Astrocyte (in vitro differentiated cells and primary cell): ENCODE measurements at regions not wholly inside any gene's neighbourhood (a gene's known extent, or its start where the extent isn't known, plus 50 kb on each side); places are given as distances from the start of the nearest gene placed in this dataset.

Experiments
- DNase-seq: peaks from one replicate; pipeline ENCODE4 v3.0.0-alpha.2; 2010; ENCODE audit warnings: low read depth
- FAIRE-seq: peaks from 2 replicates; lab custom pipeline; 2011; peaks lifted over from hg19 to GRCh38; lab: Jason Lieb, UNC
- H2AFZ ChIP-seq: 2 replicates; pipeline ENCODE4 v1.6.0; 2012; ENCODE audit warnings: low read depth, low read length, inconsistent platforms
- H3K27ac ChIP-seq: 2 replicates; pipeline ENCODE4 v1.5.1; 2011; ENCODE audit warnings: low read depth, low read length, inconsistent platforms
- H3K27me3 ChIP-seq: 2 replicates; pipeline ENCODE4 v1.6.0; 2011; ENCODE audit warnings: low read length, inconsistent platforms; ENCODE audit not compliant: insufficient read depth
- H3K36me3 ChIP-seq: 2 replicates; pipeline ENCODE4 v1.5.1; 2011; ENCODE audit warnings: low read length, inconsistent platforms; ENCODE audit not compliant: insufficient read depth
- H3K4me1 ChIP-seq: 2 replicates; pipeline ENCODE4 v1.5.1; 2011; ENCODE audit warnings: low read length, inconsistent platforms; ENCODE audit not compliant: insufficient read depth
- H3K4me2 ChIP-seq: 2 replicates; pipeline ENCODE4 v1.6.0; 2012; ENCODE audit warnings: low read length, inconsistent platforms
- H3K4me3 ChIP-seq: 2 replicates; pipeline ENCODE4 v1.5.1; 2011; ENCODE audit warnings: low read depth, mild to moderate bottlenecking, low read length, inconsistent platforms; ENCODE audit not compliant: insufficient read depth
- H3K79me2 ChIP-seq: 2 replicates; pipeline ENCODE4 v1.6.0; 2012; ENCODE audit warnings: mild to moderate bottlenecking, low read length, inconsistent platforms; ENCODE audit not compliant: insufficient read depth
- H3K9ac ChIP-seq: 2 replicates; pipeline ENCODE4 v1.6.0; 2012; ENCODE audit warnings: mild to moderate bottlenecking, low read length, inconsistent platforms
- H3K9me3 ChIP-seq: 2 replicates; pipeline ENCODE4 v1.5.1; 2012; ENCODE audit warnings: low read depth, mild to moderate bottlenecking, low read length, inconsistent platforms; ENCODE audit not compliant: insufficient read depth
- H4K20me1 ChIP-seq: 2 replicates; pipeline ENCODE4 v1.6.0; 2012; ENCODE audit warnings: low read length, inconsistent platforms; ENCODE audit not compliant: insufficient read depth
- H3K27ac Mint-ChIP-seq: one replicate; pipeline ENCODE4 v1.8.0; 2021; ENCODE audit warnings: mild to moderate bottlenecking, mixed read lengths; ENCODE audit not compliant: unreplicated experiment
- H3K27me3 Mint-ChIP-seq: one replicate; pipeline ENCODE4 v1.8.0; 2021; ENCODE audit warnings: low read depth, mixed read lengths; ENCODE audit not compliant: unreplicated experiment
- H3K36me3 Mint-ChIP-seq: one replicate; pipeline ENCODE4 v1.8.0; 2021; ENCODE audit warnings: low read depth, mixed read lengths; ENCODE audit not compliant: unreplicated experiment
- H3K4me1 Mint-ChIP-seq: one replicate; pipeline ENCODE4 v1.8.0; 2021; ENCODE audit warnings: low read depth, mixed read lengths; ENCODE audit not compliant: unreplicated experiment
- H3K4me3 Mint-ChIP-seq: one replicate; pipeline ENCODE4 v1.8.0; 2021; ENCODE audit warnings: mild to moderate bottlenecking, moderate library complexity, mixed read lengths; ENCODE audit not compliant: unreplicated experiment
- H3K9me3 Mint-ChIP-seq: one replicate; pipeline ENCODE4 v1.8.0; 2021; ENCODE audit warnings: mild to moderate bottlenecking, mixed read lengths; ENCODE audit not compliant: unreplicated experiment
- EZH2 ChIP-seq: IDR thresholded peaks from 2 replicates; pipeline ENCODE4 v1.6.1; 2012; ENCODE audit warnings: mild to moderate bottlenecking, low read length, inconsistent platforms; ENCODE audit not compliant: insufficient read depth
- TF ChIP-seq, protein P1 (sequence below): IDR thresholded peaks from 2 replicates; pipeline ENCODE4 v1.5.1; 2011; ENCODE audit warnings: low read depth, mild to moderate bottlenecking, inconsistent platforms, low read length, moderate library complexity; ENCODE audit not compliant: insufficient read depth

DNA sequence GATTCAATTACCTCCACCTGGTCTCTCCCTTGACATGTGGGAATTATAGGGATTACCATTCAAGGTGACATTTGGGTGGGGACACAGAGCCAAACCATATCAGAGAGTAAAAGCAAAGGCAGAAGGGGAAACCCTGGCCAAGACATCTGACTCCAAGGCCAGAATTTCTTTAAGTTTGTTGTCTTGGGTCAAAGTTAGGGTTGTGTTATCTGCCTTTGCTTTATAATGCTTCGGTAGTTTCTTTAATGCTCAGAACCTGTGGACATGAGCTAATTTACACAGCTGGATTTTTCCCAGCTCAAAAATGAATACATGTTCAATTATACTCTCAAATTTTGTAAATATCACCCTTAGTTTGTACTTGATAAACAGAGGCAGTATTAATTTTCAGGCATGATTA, 1074.4 kb downstream of the ADGRL2 start:
- H3K36me3 ChIP-seq: no peaks in the 10 kb centered on the region
- H3K4me3 Mint-ChIP-seq: no peak overlapping the region
- TF ChIP-seq, protein P1, sequence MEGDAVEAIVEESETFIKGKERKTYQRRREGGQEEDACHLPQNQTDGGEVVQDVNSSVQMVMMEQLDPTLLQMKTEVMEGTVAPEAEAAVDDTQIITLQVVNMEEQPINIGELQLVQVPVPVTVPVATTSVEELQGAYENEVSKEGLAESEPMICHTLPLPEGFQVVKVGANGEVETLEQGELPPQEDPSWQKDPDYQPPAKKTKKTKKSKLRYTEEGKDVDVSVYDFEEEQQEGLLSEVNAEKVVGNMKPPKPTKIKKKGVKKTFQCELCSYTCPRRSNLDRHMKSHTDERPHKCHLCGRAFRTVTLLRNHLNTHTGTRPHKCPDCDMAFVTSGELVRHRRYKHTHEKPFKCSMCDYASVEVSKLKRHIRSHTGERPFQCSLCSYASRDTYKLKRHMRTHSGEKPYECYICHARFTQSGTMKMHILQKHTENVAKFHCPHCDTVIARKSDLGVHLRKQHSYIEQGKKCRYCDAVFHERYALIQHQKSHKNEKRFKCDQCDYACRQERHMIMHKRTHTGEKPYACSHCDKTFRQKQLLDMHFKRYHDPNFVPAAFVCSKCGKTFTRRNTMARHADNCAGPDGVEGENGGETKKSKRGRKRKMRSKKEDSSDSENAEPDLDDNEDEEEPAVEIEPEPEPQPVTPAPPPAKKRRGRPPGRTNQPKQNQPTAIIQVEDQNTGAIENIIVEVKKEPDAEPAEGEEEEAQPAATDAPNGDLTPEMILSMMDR: no peak
- TF ChIP-seq EZH2: no peak
- H3K4me3 ChIP-seq: no peak overlapping the region
- no peaks in the 10 kb centered on the region for H3K27me3 ChIP-seq
- H4K20me1 ChIP-seq: no peaks in the 10 kb centered on the region
- H3K4me1 Mint-ChIP-seq: no peaks in the 10 kb centered on the region
- H3K4me1 ChIP-seq: no peaks in the 10 kb centered on the region
- no peaks in the 10 kb centered on the region for H3K36me3 Mint-ChIP-seq
- no peak overlapping the region for H3K9ac ChIP-seq
- no peak overlapping the region for H2AFZ ChIP-seq
- H3K79me2 ChIP-seq: no peaks in the 10 kb centered on the region
- H3K4me2 ChIP-seq: no peak overlapping the region
- H3K27me3 Mint-ChIP-seq: no peaks in the 10 kb centered on the region
- H3K27ac ChIP-seq: no peak overlapping the region
- FAIRE-seq (no peak), DNase-seq (no peak)
- H3K27ac Mint-ChIP-seq: no peak overlapping the region
- no peaks in the 10 kb centered on the region for H3K9me3 ChIP-seq
- H3K9me3 Mint-ChIP-seq: no peaks in the 10 kb centered on the region

DNA sequence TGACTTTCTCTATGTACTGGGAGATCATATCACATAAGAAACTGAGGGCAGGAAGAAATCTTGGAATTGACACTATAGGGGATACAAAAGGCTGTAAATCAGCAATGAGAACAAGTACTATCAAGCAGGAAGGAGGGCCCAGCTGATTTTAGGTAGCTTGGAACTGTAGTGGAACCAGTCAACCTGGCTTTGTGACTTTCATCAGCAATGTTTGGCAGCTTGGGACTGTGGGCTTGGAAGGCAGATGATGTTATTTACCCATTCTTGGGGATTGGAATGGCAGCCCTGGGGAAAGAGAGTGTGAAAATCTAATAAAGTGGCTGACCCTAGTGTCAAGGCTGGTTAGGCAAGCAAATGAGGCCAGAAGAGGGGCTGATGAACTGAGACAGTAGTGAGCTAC, 1073.3 kb downstream of the ADGRL2 start:
- Histone ChIP-seq H3K79me2 (no peaks in the 10 kb centered on the region), H3K36me3 (no peaks in the 10 kb centered on the region), H3K27me3 (no peaks in the 10 kb centered on the region), H3K4me2 (no peak overlapping the region), H4K20me1 (no peaks in the 10 kb centered on the region), H3K4me3 (no peak overlapping the region), H3K4me1 (no peaks in the 10 kb centered on the region), H3K9ac (no peak overlapping the region), H2AFZ (no peak overlapping the region), H3K27ac (no peak overlapping the region), H3K9me3 (no peaks in the 10 kb centered on the region)
- H3K36me3 Mint-ChIP-seq: no peaks in the 10 kb centered on the region
- no peak overlapping the region for H3K27ac Mint-ChIP-seq
- no peak for TF ChIP-seq EZH2
- TF ChIP-seq, protein P1: no peak
- DNase-seq: no peak
- no peaks in the 10 kb centered on the region for H3K27me3 Mint-ChIP-seq
- FAIRE-seq: no peak
- no peak overlapping the region for H3K4me3 Mint-ChIP-seq
- H3K4me1 Mint-ChIP-seq: no peaks in the 10 kb centered on the region
- H3K9me3 Mint-ChIP-seq: no peaks in the 10 kb centered on the region

DNA sequence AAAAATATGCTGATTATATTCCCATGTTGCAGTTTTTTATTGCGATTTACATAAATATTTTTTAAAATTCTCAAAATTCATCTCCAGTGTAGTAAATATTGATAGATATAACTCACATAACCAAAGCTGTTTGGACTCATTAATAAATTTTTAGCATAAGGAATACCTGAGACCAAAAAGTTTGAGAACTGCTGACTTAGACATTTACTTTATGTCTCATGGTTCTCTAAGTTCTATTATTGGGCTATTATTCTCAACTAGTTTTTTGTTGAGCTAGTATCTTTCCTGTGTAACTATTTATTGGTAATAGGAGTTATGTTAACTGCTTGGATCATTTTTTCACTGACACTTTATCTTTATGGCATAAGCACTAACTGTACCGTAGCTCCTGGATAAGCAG, 1069.6 kb downstream of the ADGRL2 start:
- Histone ChIP-seq H3K4me1 (no peaks in the 10 kb centered on the region), H3K4me3 (no peak overlapping the region), H3K9me3 (no peaks in the 10 kb centered on the region), H3K27me3 (no peaks in the 10 kb centered on the region), H3K79me2 (no peaks in the 10 kb centered on the region), H3K4me2 (no peak overlapping the region), H3K27ac (no peak overlapping the region), H2AFZ (no peak overlapping the region), H3K36me3 (no peaks in the 10 kb centered on the region), H4K20me1 (no peaks in the 10 kb centered on the region), H3K9ac (no peak overlapping the region)
- no peak for FAIRE-seq
- Mint-ChIP-seq H3K27me3 (no peaks in the 10 kb centered on the region), H3K4me1 (no peaks in the 10 kb centered on the region), H3K9me3 (no peaks in the 10 kb centered on the region), H3K4me3 (no peak overlapping the region), H3K27ac (no peak overlapping the region), H3K36me3 (no peaks in the 10 kb centered on the region)
- DNase-seq: no peak
- TF ChIP-seq EZH2: no peak
- TF ChIP-seq, protein P1: no peak
